ENCODE measurements at regions not wholly inside any gene's neighbourhood (a gene's known extent, or its start where the extent isn't known, plus 50 kb on each side); places are given as distances from the start of the nearest gene placed in this dataset.

DNA sequence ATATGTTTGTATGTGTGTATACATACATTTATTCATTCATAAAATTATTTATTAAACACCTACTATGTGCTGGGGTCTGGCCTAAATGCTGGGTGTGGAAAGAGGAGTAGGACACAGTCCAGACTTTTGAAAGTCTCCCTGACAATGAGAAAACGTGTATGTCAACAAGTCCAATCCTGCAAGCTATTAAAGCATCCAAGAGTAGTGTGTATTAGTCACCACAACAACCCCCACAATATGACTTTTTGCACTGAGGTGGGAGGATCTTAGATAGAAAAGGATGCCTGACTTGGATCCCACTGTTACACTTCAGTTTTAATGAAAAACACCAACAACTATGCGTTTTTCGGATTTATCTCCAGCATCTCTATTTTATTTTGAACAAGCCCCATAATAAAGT lies 446.4 kb downstream of the EPHA4 start:
- no peak for TF ChIP-seq CTCF (IDR thresholded peaks at IDR 0.05; ENCODE audit: control insufficient read depth, extremely low read depth, insufficient read depth)
- no peak overlapping the region for H3K4me3 ChIP-seq (ENCODE audit: low read depth, low read length)
- no peak for DNase-seq (ENCODE audit: low read depth)

- no peak overlapping the region for H3K4me3 ChIP-seq (ENCODE audit: low read depth, low read length)
- TF ChIP-seq CTCF (IDR thresholded peaks at IDR 0.05; ENCODE audit: control insufficient read depth, extremely low read depth, insufficient read depth): no peak
- DNase-seq (ENCODE audit: low read depth): no peak
These were observed 442.4 kb downstream of the EPHA4 start for GRCh38 chr2:221129657-221130056.

- no peak for DNase-seq (ENCODE audit: low read depth)
- no peak for TF ChIP-seq CTCF (IDR thresholded peaks at IDR 0.05; ENCODE audit: control insufficient read depth, extremely low read depth, insufficient read depth)
These were observed 441.7 kb downstream of the EPHA4 start for GRCh38 chr2:221130431-221130830.

DNA sequence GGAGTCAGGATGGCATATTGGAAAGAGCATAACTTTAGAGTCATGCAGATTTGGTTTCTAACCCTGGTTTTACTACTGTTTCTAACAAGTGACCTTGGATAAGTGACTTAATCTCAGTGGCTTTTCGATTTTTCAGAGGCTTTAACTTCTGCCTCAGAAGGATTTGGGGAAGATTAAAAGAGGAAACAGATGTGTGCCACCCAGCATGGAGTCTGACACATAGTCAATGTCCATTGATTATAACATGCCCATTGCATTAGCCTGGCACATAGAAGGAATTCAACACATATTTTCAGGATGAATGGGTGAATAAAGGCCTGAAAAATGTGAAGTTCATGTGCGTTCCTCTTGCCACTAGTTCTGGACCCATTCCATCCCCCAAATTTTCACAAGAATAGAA lies 438.2 kb downstream of the EPHA4 start:
- H3K4me3 ChIP-seq (ENCODE audit: low read depth, low read length): no peak overlapping the region
- no peak for TF ChIP-seq CTCF (IDR thresholded peaks at IDR 0.05; ENCODE audit: control insufficient read depth, extremely low read depth, insufficient read depth)
- DNase-seq (ENCODE audit: low read depth): no peak

More at GRCh38 chr2:221130431-221130830, 441.7 kb downstream of the EPHA4 start:
- H3K4me3 ChIP-seq (ENCODE audit: low read depth, low read length): no peak overlapping the region

- no peak for TF ChIP-seq CTCF (IDR thresholded peaks at IDR 0.05; ENCODE audit: control insufficient read depth, extremely low read depth, insufficient read depth)
- DNase-seq (ENCODE audit: low read depth): no peak
- no peak overlapping the region for H3K4me3 ChIP-seq (ENCODE audit: low read depth, low read length)
These were observed 437.4 kb downstream of the EPHA4 start for GRCh38 chr2:221134718-221135117.

DNA sequence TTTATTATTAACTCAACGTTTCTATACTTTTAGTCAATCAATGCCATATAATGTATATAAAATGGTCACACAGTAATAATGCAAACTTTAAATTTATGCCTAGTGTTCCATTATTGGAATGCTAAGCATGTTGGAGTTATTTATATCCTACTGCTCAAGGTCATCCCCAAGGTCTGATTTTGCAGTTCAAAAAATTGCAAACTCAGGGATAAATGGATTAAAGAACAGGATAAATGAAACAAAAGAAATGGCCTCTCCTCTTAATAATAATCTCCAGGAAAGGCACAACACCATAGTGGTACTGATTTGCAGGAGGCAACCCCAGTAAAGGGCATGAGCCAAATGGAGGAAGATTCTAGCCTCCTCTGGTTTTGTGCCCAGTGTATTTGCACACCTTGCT lies 436.4 kb downstream of the EPHA4 start:
- no peak for TF ChIP-seq CTCF (IDR thresholded peaks at IDR 0.05; ENCODE audit: control insufficient read depth, extremely low read depth, insufficient read depth)
- DNase-seq (ENCODE audit: low read depth): no peak
- H3K4me3 ChIP-seq (ENCODE audit: low read depth, low read length): no peak overlapping the region

DNA sequence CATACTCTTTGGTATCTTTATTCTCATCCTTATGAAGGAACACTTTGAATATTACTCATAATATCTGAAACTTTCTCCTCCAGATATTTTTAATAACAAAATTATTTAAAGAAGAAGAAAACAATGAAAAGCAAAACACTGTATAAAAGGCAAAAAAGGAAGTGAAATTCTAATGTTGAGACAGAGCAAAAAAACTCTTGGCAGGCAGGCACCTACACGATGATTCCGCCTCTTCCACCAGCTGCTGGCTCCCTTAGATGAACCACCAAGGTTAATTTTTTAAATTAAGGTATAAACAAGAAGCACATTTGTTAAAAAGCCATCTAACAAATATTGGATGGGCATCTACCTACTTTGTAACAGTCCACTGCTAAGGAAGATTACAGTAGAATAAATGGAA lies 434.7 kb downstream of the EPHA4 start:
- no peak overlapping the region for H3K4me3 ChIP-seq (ENCODE audit: low read depth, low read length)
- DNase-seq (ENCODE audit: low read depth): no peak
- TF ChIP-seq CTCF (IDR thresholded peaks at IDR 0.05; ENCODE audit: control insufficient read depth, extremely low read depth, insufficient read depth): no peak

All from LNCaP clone FGC (cell line).